Umbilical cord (tissue), 1 donor: ENCODE measurements at regions not wholly inside any gene's neighbourhood (a gene's known extent, or its start where the extent isn't known, plus 50 kb on each side); places are given as distances from the start of the nearest gene placed in this dataset.

ENCODE experiments used
- DNase-seq: peaks from one replicate; pipeline ENCODE4 v3.0.0-alpha.2; 2015; ENCODE audit warnings: low spot score

DNA sequence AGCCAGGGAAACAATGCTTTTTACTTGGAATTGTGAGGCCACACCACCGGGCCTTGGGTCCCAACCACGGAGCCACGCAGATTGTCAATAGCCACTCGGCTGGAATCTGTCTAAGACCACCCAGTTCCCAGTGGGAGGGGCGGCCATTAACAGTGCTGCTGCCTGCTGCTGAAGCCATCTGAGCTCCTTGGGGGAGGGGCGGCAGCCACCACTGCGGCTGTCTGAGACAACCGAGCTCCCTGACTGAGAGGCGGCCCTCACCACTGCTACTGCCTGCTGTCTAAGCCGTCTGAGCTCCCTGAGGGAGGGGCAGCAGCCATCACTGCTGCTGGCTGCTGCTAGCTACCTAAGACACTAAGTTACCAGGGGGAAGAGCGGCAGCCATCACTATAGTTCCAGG, 64.3 kb downstream of the DMRTA2 start:
- no peak for DNase-seq

GRCh38 chr1:50357186-50357585, 66.1 kb downstream of the DMRTA2 start:
- no peak for DNase-seq

DNA sequence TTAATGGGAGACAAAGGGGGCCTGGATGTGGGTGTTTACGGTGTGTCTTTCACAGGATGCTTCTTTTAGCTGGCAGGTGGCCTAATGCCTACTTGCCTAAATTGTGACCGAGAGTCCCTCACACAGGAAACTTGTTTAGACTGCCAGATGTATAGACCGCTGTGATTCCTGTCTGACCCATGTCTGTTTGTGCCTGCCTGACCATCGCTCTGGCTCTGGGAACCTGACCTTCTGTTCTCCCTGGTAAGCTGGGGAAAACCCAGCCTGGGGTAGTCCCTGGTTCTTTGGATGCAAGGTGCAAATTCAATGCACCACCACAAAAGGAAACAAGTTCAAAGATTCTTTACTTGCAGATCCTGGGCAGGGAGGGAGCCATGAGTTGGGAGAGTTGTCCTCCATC, 68.4 kb downstream of the DMRTA2 start:
- DNase-seq, result no peak

GRCh38 chr1:50352428-50352827, 70.8 kb downstream of the DMRTA2 start:
- DNase-seq, result no peak

DNA sequence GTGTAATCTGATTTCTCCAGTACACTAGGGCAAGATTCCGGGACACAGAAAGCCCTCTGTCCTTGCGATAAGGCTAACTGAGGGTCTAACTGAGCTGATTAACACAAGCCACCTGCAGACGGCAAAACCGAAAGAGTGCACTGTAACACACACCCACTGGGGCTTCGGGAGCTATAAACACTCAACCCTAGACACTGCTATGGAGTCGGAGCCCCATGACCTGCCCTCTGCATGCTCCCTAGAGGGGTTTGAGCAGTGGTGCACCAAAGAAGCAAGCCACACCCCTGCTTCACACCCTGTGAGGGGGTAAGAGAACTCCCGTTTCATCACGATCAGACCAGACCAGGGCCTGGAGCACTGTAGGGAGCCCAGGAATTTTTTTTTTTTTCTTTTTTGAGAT, 72.4 kb downstream of the DMRTA2 start:
- DNase-seq, result no peak

DNA sequence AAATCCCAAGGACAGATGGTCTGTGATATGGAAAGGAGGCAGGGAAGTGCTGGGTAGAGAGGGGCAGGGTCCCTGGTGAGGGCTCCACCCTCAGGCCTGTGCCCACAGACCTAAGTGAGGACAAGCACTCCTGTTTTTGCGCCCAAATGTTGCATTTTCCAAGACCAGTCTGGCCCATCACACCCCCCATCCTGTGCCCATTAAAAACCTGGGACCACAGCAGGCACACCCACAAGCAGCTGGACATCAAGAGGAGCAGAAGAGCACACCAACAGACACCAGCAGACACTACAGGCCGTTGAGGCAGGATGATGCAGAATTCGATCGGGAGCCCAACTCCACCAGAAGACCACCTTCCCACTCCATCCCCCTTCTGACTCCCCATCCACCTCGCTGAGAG, 72.8 kb downstream of the DMRTA2 start:
- DNase-seq, result no peak

- DNase-seq, result no peak
These were observed 74.0 kb downstream of the DMRTA2 start for GRCh38 chr1:50349242-50349565.

- peak; percentile 76 for DNase-seq
These were observed 74.6 kb downstream of the DMRTA2 start for GRCh38 chr1:50348449-50349241.

DNA sequence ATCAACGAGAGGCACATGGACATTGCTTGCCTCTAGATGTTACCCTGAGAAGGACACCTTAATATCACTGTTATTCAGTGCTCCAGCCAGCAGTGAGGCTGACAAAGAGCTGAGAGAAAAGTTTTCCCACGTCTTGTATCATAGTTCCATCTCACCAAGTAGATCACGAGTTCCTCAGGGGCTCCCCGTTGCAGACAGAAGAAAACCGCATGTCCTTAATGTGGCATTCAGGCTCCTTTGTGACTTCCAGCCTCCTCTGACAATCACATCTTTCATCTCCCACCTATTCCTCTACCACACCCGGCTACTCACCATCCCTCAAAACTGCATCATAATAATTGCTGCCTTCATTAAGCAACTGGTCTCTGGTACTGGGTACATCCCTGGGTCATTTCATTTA, 75.3 kb downstream of the DMRTA2 start:
- no peak for DNase-seq

DNA sequence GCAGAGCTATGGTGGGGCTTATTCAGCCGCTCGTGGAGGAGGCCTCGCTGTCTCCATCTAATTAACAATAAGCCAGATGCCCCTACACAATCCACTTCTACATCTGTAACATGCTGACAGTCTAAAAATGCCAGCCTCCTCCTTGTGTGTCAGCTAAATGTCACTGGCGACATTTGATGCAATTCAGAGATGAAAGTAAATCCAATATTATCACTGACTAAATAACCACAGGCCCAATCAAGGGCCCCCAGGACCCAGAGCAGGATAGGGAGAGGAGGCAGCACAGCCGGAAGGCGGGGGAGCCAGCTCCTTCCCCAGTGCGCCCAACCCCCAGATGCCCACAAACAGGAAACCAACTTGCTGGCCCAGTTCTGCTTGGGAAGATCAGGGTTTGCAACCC, 76.6 kb downstream of the DMRTA2 start:
- DNase-seq, result no peak

- DNase-seq, result no peak
These were observed 79.9 kb downstream of the DMRTA2 start for GRCh38 chr1:50343323-50343722.

GRCh38 chr1:50342525-50342924, 80.7 kb downstream of the DMRTA2 start:
- DNase-seq, result no peak

GRCh38 chr1:50335036-50335435, 88.2 kb downstream of the DMRTA2 start:
- DNase-seq, result no peak

GRCh38 chr1:50333595-50333974, 89.7 kb downstream of the DMRTA2 start:
- DNase-seq, result no peak

DNA sequence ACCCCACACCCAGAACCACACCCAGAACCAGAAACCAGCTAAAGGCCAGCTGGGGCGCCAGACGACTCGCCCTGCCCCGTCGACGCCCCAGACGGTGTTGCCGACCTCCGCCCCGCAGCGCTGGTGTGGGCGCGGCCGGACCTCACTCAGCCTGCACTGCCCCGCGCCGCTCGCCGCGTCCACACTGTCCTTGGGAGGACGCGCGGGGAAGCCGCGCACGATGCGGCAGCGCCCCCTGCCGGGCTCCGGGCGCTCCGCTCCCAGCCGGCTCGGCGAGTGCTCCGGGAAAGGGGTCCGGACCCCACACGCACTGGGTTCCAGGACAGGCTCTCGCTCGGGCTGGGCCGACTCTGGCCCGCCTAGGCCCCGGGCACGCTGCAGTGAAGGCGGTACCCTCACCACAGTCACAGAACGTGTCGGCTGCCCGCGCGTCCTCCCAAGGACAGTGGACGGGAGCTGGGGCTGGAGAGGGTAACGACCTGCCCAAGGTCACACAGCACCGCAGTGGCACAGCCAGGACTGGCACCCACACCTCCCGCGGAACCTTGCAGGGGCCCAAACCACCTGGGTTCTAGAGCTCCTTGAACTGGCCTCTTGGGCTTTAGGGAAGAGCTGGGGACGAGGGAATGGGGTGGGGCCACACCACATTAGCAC, 90.2 kb downstream of the DMRTA2 start:
- DNase-seq, result peak; percentile 28

DNA sequence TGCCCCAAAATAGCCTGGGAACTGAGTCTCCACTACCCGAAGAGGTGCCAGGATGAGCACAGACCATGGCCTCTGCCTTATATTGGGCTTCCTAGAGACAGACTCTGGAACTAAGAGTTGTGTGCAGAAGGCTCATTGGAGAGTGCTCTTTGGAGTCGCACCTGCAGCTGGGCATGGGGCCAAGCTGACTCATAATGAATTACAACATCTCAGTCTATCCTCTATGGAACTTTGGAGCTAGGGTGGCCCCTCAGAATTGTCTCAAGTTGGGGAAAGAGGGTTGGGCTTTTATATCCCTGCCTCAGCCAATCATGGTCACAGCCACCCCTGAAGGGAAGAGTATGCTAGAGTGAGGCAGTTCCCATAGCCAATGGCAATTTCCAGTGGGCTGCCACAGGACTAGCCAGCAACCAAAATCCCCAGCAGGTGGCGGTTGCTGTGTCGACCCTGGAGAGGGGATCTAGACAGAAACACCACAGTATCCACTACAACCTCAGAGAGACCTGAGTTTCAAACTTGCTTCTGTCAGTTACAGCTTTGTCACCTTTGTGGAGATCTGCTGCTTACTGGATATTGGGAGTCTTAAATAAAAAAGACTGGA, 93.8 kb downstream of the DMRTA2 start:
- DNase-seq, result no peak

DNA sequence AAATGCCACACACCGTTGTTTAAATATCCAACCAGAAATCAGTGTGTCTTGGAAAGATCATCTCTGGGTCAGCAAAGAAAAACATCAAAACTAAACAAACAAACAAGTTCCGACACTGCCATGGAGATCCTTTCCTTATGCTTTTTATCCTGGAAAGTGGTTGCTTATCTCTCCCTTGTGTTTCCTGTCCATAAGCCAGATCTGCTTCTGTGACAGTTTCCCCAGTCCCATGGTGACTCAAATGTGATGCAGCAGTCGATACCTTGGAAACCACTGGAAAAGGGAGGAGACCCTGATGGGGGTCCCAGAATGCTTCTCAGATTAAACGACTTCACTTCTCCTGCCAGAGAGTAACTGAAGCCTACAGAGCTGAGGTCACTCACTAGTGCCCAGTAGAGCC, 94.7 kb downstream of the DMRTA2 start:
- no peak for DNase-seq

- no peak for DNase-seq
These were observed 97.2 kb downstream of the DMRTA2 start for GRCh38 chr1:50326026-50326425.

DNA sequence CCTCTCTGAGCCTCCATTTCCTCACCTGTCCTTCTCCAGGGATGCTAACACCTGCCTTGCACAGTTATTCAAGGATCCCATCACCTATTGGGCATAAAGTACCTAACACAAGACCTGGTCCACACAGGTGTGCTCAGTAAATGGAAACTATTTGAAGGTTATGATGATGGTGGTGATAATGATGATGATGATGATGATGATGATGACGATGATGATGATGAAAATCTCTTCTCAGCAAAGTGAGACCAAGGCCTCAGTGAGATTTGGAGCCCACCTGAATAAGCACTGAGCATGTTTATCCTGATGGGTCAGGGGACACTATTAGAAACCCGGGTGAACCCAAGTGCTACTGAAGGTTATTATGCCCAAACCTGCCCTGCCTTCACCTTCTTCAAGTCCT, 100.7 kb downstream of the DMRTA2 start:
- no peak for DNase-seq

GRCh38 chr1:50318428-50318827, 104.8 kb downstream of the DMRTA2 start:
- DNase-seq, result no peak

GRCh38 chr1:50308878-50309277, 114.4 kb downstream of the DMRTA2 start:
- peak; percentile 66 for DNase-seq

DNA sequence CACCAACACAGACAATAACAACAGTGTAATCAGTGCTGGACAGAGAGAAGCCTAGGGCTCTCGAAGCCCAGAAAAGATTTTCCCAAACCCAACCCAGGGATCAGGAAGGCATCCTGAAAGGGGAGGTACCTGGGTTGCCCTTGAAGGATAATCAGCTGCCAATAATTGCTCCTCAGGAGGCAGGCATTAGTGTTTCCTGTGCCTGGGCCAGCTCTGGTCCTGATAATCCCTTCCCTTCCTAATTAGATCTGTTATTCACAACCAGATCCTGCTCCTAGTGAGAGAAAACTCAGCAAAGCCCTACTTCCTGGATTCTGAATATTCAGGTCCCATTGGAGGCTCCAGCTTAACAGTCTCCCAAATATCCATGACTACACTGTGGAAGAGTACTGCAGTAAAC, 117.4 kb downstream of the DMRTA2 start:
- DNase-seq, result no peak

DNA sequence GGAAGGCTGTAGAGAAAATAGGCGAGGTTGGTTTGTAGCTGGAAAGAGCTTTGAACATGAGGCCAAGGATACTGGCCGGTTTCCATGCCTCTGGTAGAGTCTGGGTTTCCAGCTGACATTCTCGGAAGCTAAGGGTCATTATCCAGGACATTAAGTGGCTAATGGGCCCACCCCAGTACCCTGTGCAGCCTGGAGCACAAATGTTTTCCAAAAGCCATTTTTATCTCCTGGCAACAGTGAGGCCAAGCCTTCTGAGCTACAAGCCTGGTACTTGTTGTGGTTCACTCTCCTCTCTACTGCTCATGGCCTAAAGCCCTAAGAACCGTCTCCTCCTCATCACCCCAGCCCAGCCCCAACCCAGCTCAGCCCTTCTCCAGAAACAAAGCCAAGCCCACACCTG, 122.9 kb downstream of the DMRTA2 start:
- no peak for DNase-seq
